CD14-positive monocyte (primary cell): ENCODE measurements at regions not wholly inside any gene's neighbourhood (a gene's known extent, or its start where the extent isn't known, plus 50 kb on each side); places are given as distances from the start of the nearest gene placed in this dataset.

Source experiments
- DNase-seq, 3 donors: peaks; one replicate each; pipeline ENCODE4 v3.0.0-alpha.2; 2011 to 2022
- H2AFZ ChIP-seq: 2 replicates; pipeline ENCODE4 v1.6.0; 2012; ENCODE audit warnings: mild to moderate bottlenecking, low read depth, low read length, inconsistent platforms; ENCODE audit not compliant: insufficient read depth, poor library complexity, severe bottlenecking
- H3K27ac ChIP-seq, 2 donors: 1 replicate in 1 of 2; 2 replicates in 1 of 2; pipeline ENCODE4 v1.5.1; 2012 to 2013; ENCODE audit warnings: low read length in 2 of 2, control low read depth in 1 of 2, inconsistent platforms in 1 of 2, low read depth in 1 of 2, mild to moderate bottlenecking in 1 of 2
- H3K27me3 ChIP-seq, 2 donors: one replicate each; pipeline versions ENCODE4 v1.6.0 to v1.6.1; 2011 to 2013; ENCODE audit warnings: low read length in 2 of 2; ENCODE audit not compliant: control insufficient read depth in 2 of 2, insufficient read depth in 2 of 2
- H3K36me3 ChIP-seq, 2 donors: replicated peaks in 1 of 2; 1 replicate in 1 of 2; 2 replicates in 1 of 2; pipeline versions ENCODE4 v1.5.1 to v1.6.1; 2012 to 2013; ENCODE audit warnings: low read length in 2 of 2, control low read depth in 1 of 2, inconsistent platforms in 1 of 2, mild to moderate bottlenecking in 1 of 2; ENCODE audit not compliant: insufficient read depth in 2 of 2, control insufficient read depth in 1 of 2
- H3K4me1 ChIP-seq, 2 donors: 1 replicate in 1 of 2; 2 replicates in 1 of 2; pipeline versions ENCODE4 v1.5.1 to v1.6.1; 2012 to 2013; ENCODE audit warnings: low read length in 2 of 2, control low read depth in 1 of 2, inconsistent platforms in 1 of 2, mild to moderate bottlenecking in 1 of 2, moderate library complexity in 1 of 2; ENCODE audit not compliant: insufficient read depth in 2 of 2, control insufficient read depth in 1 of 2
- H3K4me2 ChIP-seq: replicated peaks from 2 replicates; pipeline ENCODE3; 2012; ENCODE audit warnings: low read length, moderate library complexity, mild to moderate bottlenecking; ENCODE audit not compliant: poor library complexity, severe bottlenecking; ENCODE audit errors: extremely low read depth
- H3K4me3 ChIP-seq, 3 experiments: fragments of 200-600 bp in 1 of 3; sonication (generic) in 1 of 3; replicated peaks in 1 of 3; 1 replicate in 2 of 3; 2 replicates in 1 of 3; pipeline ENCODE4 v1.5.1; 2011 to 2013; ENCODE audit warnings: low read length in 3 of 3, mild to moderate bottlenecking in 3 of 3, control low read depth in 2 of 3, low read depth in 2 of 3, inconsistent platforms in 1 of 3, moderate library complexity in 1 of 3
- H3K79me2 ChIP-seq: 2 replicates; pipeline ENCODE4 v1.6.0; 2012; ENCODE audit warnings: mild to moderate bottlenecking, control low read depth, inconsistent platforms, low read length, moderate library complexity; ENCODE audit not compliant: insufficient read depth
- H3K9ac ChIP-seq: 2 replicates; pipeline ENCODE4 v1.6.0; 2017; ENCODE audit warnings: low read length, mild to moderate bottlenecking; ENCODE audit not compliant: insufficient read depth, poor library complexity, severe bottlenecking
- H3K9me3 ChIP-seq, 2 donors: replicated peaks in 1 of 2; 1 replicate in 1 of 2; 2 replicates in 1 of 2; pipeline versions ENCODE4 v1.5.1 to v1.6.1; 2012 to 2013; ENCODE audit warnings: low read length in 2 of 2, control low read depth in 1 of 2; ENCODE audit not compliant: control insufficient read depth in 1 of 2, insufficient read depth in 1 of 2
- H4K20me1 ChIP-seq: 2 replicates; pipeline ENCODE4 v1.6.0; 2012; ENCODE audit warnings: mild to moderate bottlenecking, low read length, control low read depth, moderate library complexity; ENCODE audit not compliant: insufficient read depth
- H3K27ac Mint-ChIP-seq, 7 donors: one replicate each; pipeline ENCODE4 v1.8.0; 2020; ENCODE audit warnings: mild to moderate bottlenecking in 7 of 7, mixed read lengths in 7 of 7, moderate library complexity in 6 of 7, inconsistent platforms in 2 of 7
- H3K27me3 Mint-ChIP-seq, 3 donors: one replicate each; pipeline ENCODE4 v1.8.0; 2021 to 2022; ENCODE audit warnings: low read depth in 3 of 3, mild to moderate bottlenecking in 3 of 3, mixed read lengths in 3 of 3, moderate library complexity in 3 of 3, inconsistent platforms in 1 of 3
- H3K36me3 Mint-ChIP-seq, 2 donors: one replicate each; pipeline ENCODE4 v1.8.0; 2020; ENCODE audit warnings: mixed read lengths in 2 of 2, inconsistent platforms in 1 of 2, mild to moderate bottlenecking in 1 of 2
- H3K4me1 Mint-ChIP-seq: one replicate; pipeline ENCODE4 v1.8.0; 2020; ENCODE audit warnings: mild to moderate bottlenecking, mixed read lengths
- H3K4me3 Mint-ChIP-seq, 2 donors: one replicate each; pipeline ENCODE4 v1.8.0; 2020; ENCODE audit warnings: mild to moderate bottlenecking in 2 of 2, mixed read lengths in 2 of 2, moderate library complexity in 1 of 2
- H3K9me3 Mint-ChIP-seq, 7 donors: one replicate each; pipeline ENCODE4 v1.8.0; 2020 to 2022; ENCODE audit warnings: mixed read lengths in 7 of 7, mild to moderate bottlenecking in 6 of 7, moderate library complexity in 6 of 7, inconsistent platforms in 2 of 7
- WGBS: methylation state at CpG from one replicate; pipeline ENCODE4 v1.1.5; 2013; ENCODE audit warnings: missing lambda C conversion rate; ENCODE audit not compliant: insufficient coverage; 5-methylcytosine and 5-hydroxymethylcytosine counted together
- intact Hi-C, 2 donors: fragments of 100-400 bp; cut with micrococcal nuclease; formaldehyde crosslinking; loops; one replicate each; pipeline versions ENCODE4 v1.15.0 to v1.15.1; 2023
- TF ChIP-seq, protein P1 (sequence below): fragments of 200-600 bp; IDR thresholded peaks from one replicate; pipeline ENCODE4 v1.8.0; 2022; ENCODE audit warnings: antibody characterized with exemption, mild to moderate bottlenecking

GRCh38 chr20:21006611-21007010, 99.5 kb downstream of the LINC00237 start:
- no peaks in the 10 kb centered on the region for H3K36me3 ChIP-seq
- Mint-ChIP-seq H3K27me3 (peaks cover 0 to 6% (median 3%) of the 10 kb centered on the region in 3 donors), H3K27ac (no peak overlapping the region), H3K9me3 (peaks cover 0 to 2% (median 0%) of the 10 kb centered on the region in 7 donors), H3K4me3 (no peak overlapping the region), H3K36me3 (no peaks in the 10 kb centered on the region), H3K4me1 (no peaks in the 10 kb centered on the region)
- H3K4me3 ChIP-seq, result no peak overlapping the region
- H3K4me1 ChIP-seq, result no peaks in the 10 kb centered on the region
- H4K20me1 ChIP-seq, result no peaks in the 10 kb centered on the region
- H2AFZ ChIP-seq, result no peak overlapping the region
- no peak overlapping the region for H3K9ac ChIP-seq
- no peaks in the 10 kb centered on the region for H3K9me3 ChIP-seq
- intact Hi-C loops, result no loop called here
- TF ChIP-seq, protein P1, sequence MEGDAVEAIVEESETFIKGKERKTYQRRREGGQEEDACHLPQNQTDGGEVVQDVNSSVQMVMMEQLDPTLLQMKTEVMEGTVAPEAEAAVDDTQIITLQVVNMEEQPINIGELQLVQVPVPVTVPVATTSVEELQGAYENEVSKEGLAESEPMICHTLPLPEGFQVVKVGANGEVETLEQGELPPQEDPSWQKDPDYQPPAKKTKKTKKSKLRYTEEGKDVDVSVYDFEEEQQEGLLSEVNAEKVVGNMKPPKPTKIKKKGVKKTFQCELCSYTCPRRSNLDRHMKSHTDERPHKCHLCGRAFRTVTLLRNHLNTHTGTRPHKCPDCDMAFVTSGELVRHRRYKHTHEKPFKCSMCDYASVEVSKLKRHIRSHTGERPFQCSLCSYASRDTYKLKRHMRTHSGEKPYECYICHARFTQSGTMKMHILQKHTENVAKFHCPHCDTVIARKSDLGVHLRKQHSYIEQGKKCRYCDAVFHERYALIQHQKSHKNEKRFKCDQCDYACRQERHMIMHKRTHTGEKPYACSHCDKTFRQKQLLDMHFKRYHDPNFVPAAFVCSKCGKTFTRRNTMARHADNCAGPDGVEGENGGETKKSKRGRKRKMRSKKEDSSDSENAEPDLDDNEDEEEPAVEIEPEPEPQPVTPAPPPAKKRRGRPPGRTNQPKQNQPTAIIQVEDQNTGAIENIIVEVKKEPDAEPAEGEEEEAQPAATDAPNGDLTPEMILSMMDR, result no peak
- no peaks in the 10 kb centered on the region for H3K27me3 ChIP-seq
- no peak for DNase-seq
- no peak overlapping the region for H3K4me2 ChIP-seq
- no peaks in the 10 kb centered on the region for H3K79me2 ChIP-seq
- H3K27ac ChIP-seq, result no peak overlapping the region

DNA sequence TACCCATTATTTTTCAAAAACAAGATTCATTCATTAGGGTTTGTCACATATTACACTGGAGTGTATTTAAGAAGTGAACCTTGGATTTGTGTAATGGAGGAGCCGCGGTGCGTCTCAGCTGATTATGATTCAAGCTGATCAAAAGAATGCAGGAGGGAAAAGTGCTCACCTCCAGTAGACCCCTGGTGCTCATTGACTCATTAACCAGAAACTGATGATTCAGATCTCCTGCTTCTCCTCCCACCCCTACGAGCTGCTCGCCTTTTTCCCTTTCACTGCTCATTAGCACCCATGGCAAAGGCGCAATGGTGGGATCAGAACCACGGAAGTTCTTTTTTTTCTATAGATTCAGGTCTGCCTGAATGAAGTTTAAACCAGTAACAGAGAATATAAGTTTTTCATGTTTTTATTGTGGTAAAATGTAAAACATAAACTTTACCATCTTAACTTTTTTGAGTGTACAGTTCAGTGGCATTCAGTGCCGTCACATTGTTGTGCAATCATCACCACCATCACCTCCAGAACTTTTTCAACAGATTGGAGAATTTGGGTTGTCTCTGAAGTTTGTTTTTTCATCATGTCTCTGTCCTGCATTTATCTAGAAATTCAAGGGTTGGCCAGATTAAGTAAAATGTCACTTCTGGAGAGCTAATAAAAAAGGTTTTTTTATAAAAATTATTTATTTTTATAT, 101.6 kb downstream of the LINC00237 start:
- no CpG with 5 or more reads among the region's 8 CpGs for WGBS
- Mint-ChIP-seq H3K36me3 (no peaks in the 10 kb centered on the region), H3K27me3 (peaks cover 2 to 10% (median 3%) of the 10 kb centered on the region in 3 donors), H3K4me3 (no peak overlapping the region), H3K4me1 (no peaks in the 10 kb centered on the region), H3K9me3 (peaks cover 0 to 2% (median 0%) of the 10 kb centered on the region in 7 donors), H3K27ac (peak overlapping the region in 1 of 7 donors; percentile 7)
- intact Hi-C loops, result no loop called here
- H3K36me3 ChIP-seq, result no peaks in the 10 kb centered on the region
- DNase-seq, result no peak
- H3K4me3 ChIP-seq, result no peak overlapping the region
- H3K4me1 ChIP-seq, result no peaks in the 10 kb centered on the region
- no peak overlapping the region for H3K4me2 ChIP-seq
- H3K79me2 ChIP-seq, result no peaks in the 10 kb centered on the region
- TF ChIP-seq, protein P1, result no peak
- H3K9me3 ChIP-seq, result no peaks in the 10 kb centered on the region
- no peak overlapping the region for H2AFZ ChIP-seq
- H4K20me1 ChIP-seq, result no peaks in the 10 kb centered on the region
- H3K9ac ChIP-seq, result no peak overlapping the region
- H3K27ac ChIP-seq, result no peak overlapping the region
- no peaks in the 10 kb centered on the region for H3K27me3 ChIP-seq
